ENCODE measurements at regions not wholly inside any gene's neighbourhood (a gene's known extent, or its start where the extent isn't known, plus 50 kb on each side); places are given as distances from the start of the nearest gene placed in this dataset.

DNA sequence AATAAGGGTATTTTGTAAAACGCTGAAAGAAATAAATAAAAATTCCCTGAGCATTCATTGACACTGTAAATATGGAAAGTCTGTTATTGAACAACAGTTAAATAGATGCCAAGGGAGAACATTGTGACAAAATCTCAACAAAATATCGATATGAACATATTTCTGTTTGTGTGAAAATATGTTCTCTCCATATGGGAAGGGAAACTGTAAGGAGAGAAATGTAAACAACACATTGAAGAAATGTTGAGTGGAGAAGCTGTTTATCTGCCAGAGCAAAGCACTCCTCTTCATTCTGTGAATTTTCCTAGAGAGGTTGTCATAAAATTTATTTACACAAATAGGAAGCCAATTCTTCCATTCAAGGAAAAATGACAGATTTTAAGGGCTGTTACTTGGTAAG, 57.1 kb upstream of the EOMES start:
- no peak overlapping the region for H3K27ac ChIP-seq
- no peaks in the 10 kb centered on the region for H3K27me3 ChIP-seq
- no peaks in the 10 kb centered on the region for H3K4me1 ChIP-seq
- no peak for DNase-seq
- H3K36me3 ChIP-seq, result no peaks in the 10 kb centered on the region
- no peak overlapping the region for H3K4me3 ChIP-seq
- no peaks in the 10 kb centered on the region for H3K9me3 ChIP-seq
- TF ChIP-seq POLR2A (IDR thresholded peaks at IDR 0.05), result no peak
- intact Hi-C loops (cut with DNase I; ENCODE audit: low total_unique reads), result no loop called here

DNA sequence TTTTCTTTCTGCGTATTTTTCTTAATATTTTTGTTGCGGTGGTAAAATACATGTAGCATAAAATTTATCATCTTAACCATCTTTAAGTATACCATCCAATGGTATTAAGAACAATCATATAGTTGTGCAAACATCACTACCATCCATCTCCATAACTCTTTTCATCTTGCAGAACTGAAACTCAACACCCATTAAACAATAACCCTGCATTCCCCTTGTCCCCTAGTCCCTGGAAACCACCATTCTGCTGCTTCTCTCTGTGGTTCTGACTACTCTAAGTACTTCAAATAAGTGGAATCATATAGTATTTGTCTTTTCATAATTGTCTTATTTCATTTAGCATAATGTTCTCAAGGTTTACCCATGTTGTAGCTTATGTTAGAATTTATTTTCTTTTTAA, 67.3 kb upstream of the EOMES start:
- H3K27me3 ChIP-seq, result no peaks in the 10 kb centered on the region
- no peaks in the 10 kb centered on the region for H3K9me3 ChIP-seq
- intact Hi-C loops (cut with DNase I; ENCODE audit: low total_unique reads), result no loop called here
- no peaks in the 10 kb centered on the region for H3K4me1 ChIP-seq
- DNase-seq, result no peak
- H3K36me3 ChIP-seq, result no peaks in the 10 kb centered on the region
- no peak overlapping the region for H3K27ac ChIP-seq
- TF ChIP-seq, protein P1, sequence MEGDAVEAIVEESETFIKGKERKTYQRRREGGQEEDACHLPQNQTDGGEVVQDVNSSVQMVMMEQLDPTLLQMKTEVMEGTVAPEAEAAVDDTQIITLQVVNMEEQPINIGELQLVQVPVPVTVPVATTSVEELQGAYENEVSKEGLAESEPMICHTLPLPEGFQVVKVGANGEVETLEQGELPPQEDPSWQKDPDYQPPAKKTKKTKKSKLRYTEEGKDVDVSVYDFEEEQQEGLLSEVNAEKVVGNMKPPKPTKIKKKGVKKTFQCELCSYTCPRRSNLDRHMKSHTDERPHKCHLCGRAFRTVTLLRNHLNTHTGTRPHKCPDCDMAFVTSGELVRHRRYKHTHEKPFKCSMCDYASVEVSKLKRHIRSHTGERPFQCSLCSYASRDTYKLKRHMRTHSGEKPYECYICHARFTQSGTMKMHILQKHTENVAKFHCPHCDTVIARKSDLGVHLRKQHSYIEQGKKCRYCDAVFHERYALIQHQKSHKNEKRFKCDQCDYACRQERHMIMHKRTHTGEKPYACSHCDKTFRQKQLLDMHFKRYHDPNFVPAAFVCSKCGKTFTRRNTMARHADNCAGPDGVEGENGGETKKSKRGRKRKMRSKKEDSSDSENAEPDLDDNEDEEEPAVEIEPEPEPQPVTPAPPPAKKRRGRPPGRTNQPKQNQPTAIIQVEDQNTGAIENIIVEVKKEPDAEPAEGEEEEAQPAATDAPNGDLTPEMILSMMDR (IDR thresholded peaks at IDR 0.05), result no peak
- no peak for TF ChIP-seq POLR2A (IDR thresholded peaks at IDR 0.05)
- no peak overlapping the region for H3K4me3 ChIP-seq

DNA sequence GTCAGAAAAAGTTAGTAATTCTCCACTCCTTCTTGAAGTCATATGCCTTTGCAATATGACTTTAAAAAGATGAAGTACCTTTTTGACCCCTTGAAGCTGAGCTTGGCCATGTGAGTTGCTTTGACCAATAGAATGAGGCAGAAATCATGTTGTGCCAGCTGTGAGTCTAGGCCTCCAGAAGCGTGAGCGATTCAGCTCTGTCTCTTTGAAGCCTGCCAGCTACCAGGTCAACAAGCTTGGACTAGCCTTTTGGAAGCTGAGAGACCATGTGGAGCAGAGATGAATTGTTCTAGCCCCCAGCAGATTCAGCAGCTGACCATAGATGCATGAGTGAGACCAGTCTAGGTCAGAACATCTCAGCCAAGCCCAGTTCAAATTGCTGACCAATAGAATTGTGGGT, 69.8 kb upstream of the EOMES start:
- no peaks in the 10 kb centered on the region for H3K36me3 ChIP-seq
- no peaks in the 10 kb centered on the region for H3K9me3 ChIP-seq
- H3K27ac ChIP-seq, result no peak overlapping the region
- H3K4me3 ChIP-seq, result no peak overlapping the region
- TF ChIP-seq, protein P1 (IDR thresholded peaks at IDR 0.05), result no peak
- TF ChIP-seq POLR2A (IDR thresholded peaks at IDR 0.05), result no peak
- intact Hi-C loops (cut with DNase I; ENCODE audit: low total_unique reads), result no loop called here
- H3K4me1 ChIP-seq, result no peaks in the 10 kb centered on the region
- DNase-seq, result no peak
- H3K27me3 ChIP-seq, result no peaks in the 10 kb centered on the region

DNA sequence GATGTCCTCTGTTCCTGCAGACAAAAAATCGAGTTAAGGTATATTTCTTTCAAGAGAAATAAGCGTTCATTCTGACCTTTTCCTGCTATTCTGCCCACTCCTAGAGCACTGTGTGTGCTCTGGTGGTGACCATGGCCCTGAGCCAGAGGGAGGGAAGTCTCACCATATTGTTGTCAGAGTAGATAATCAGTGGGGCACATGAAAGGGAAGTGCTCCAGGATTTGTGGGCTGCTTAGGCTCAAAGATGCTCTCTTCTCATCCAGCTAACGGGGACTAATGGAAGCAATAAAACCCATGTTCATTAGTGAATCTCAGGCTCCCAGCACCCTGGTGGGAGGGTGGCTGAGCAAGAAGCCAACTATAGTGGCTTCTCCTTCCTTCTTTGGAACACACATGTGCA, 70.7 kb upstream of the EOMES start:
- intact Hi-C loops (cut with DNase I; ENCODE audit: low total_unique reads), result no loop called here
- no peak for DNase-seq
- TF ChIP-seq POLR2A (IDR thresholded peaks at IDR 0.05), result no peak
- TF ChIP-seq, protein P1 (IDR thresholded peaks at IDR 0.05), result no peak

DNA sequence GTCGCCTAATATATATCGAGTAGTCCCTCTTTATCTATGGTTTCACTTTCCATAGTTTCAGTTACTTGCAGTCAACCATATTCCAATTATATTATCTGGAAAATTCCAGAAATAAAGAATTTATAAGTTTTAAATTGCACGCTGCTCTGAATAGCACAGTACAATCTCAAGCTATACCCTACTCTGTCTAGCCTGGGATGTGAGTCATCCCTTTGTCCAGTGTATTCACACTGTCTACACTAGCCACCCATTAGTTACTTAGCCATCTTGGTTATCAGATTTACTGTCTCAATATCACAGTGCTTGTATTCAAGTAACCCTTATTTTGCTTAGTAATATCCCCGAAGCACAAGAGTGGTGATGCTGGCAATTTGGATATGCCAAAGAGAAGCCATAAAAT, 72.1 kb upstream of the EOMES start:
- H3K36me3 ChIP-seq, result no peaks in the 10 kb centered on the region

More for the DNA sequence above, 70.7 kb upstream of the EOMES start:
- H3K27me3 ChIP-seq, result no peaks in the 10 kb centered on the region
- H3K27ac ChIP-seq, result no peak overlapping the region
- no peaks in the 10 kb centered on the region for H3K36me3 ChIP-seq
- H3K9me3 ChIP-seq, result no peaks in the 10 kb centered on the region
- no peaks in the 10 kb centered on the region for H3K4me1 ChIP-seq
- no peak overlapping the region for H3K4me3 ChIP-seq

More for the DNA sequence above, 72.1 kb upstream of the EOMES start:
- TF ChIP-seq, protein P1 (IDR thresholded peaks at IDR 0.05), result no peak
- no peak for TF ChIP-seq POLR2A (IDR thresholded peaks at IDR 0.05)
- no peak overlapping the region for H3K27ac ChIP-seq
- intact Hi-C loops (cut with DNase I; ENCODE audit: low total_unique reads), result no loop called here
- H3K4me1 ChIP-seq, result no peaks in the 10 kb centered on the region
- DNase-seq, result no peak
- H3K27me3 ChIP-seq, result no peaks in the 10 kb centered on the region
- H3K9me3 ChIP-seq, result no peaks in the 10 kb centered on the region
- H3K4me3 ChIP-seq, result no peak overlapping the region

All from uterus (tissue), 3 donors.